ENCODE measurements at regions not wholly inside any gene's neighbourhood (a gene's known extent, or its start where the extent isn't known, plus 50 kb on each side); places are given as distances from the start of the nearest gene placed in this dataset.

- H3K9me3 ChIP-seq (ENCODE audit: control extremely low read depth in 1 of 3, control insufficient read depth in 2 of 3, insufficient read depth in 1 of 3, low read length in 2 of 3), result peaks cover 0 to 7% (median 2%) of the 10 kb centered on the region in 3 donors
- Mint-ChIP-seq H3K4me3 (no peak overlapping the region), H3K9me3 (ENCODE audit: insufficient read depth) (no peaks in the 10 kb centered on the region), H3K27ac (no peak overlapping the region), H3K27me3 (peaks cover 13% of the 10 kb centered on the region), H3K4me1 (no peaks in the 10 kb centered on the region)
- H3K27ac ChIP-seq (ENCODE audit: low read length in 2 of 2), result no peak overlapping the region
- H3K9ac ChIP-seq (ENCODE audit: low read length), result no peak overlapping the region
- DNase-seq (no peak), ATAC-seq (ENCODE audit: low read depth) (no peak)
- H3K4me2 ChIP-seq (replicated peaks; ENCODE audit: low read depth, low read length, poor library complexity, severe bottlenecking), result no peak overlapping the region
- H3K79me2 ChIP-seq (ENCODE audit: control insufficient read depth, insufficient read depth, low read length), result no peaks in the 10 kb centered on the region
- no peaks in the 10 kb centered on the region for H3K27me3 ChIP-seq (replicated peaks in 1 of 4; ENCODE audit: control extremely low read depth in 1 of 4, control insufficient read depth in 3 of 4, insufficient read depth in 4 of 4, low read length in 3 of 4)
- intact Hi-C loops (cut with micrococcal nuclease), result no loop called here
- H3K4me1 ChIP-seq (ENCODE audit: control insufficient read depth in 2 of 2, insufficient read depth in 2 of 2, low read length in 2 of 2), result no peaks in the 10 kb centered on the region
- no CpG with 5 or more reads among the region's 1 CpG for WGBS (ENCODE audit: insufficient coverage)
- ChIA-PET POLR2A (no interaction called here), CTCF (no interaction called here)
- H2AFZ ChIP-seq (ENCODE audit: insufficient read depth, low read depth, low read length, poor library complexity, severe bottlenecking), result no peak overlapping the region
- no peaks in the 10 kb centered on the region for H3K36me3 ChIP-seq (replicated peaks in 1 of 2; ENCODE audit: control extremely low read depth in 1 of 2, control insufficient read depth in 1 of 2, extremely low read depth in 1 of 2, insufficient read depth in 2 of 2, low read length in 1 of 2)
- no peak for TF ChIP-seq CTCF (IDR thresholded peaks at IDR 0.05)
- TF ChIP-seq EZH2 (IDR thresholded peaks at IDR 0.05; ENCODE audit: borderline replicate concordance, insufficient read depth, low read depth, low read length, poor library complexity, severe bottlenecking), result no peak
- no peak overlapping the region for H3K4me3 ChIP-seq (ENCODE audit: control extremely low read depth in 1 of 5, extremely low read depth in 1 of 5, insufficient read depth in 1 of 5, low read depth in 2 of 5, low read length in 4 of 5)
- no peaks in the 10 kb centered on the region for H4K20me1 ChIP-seq (ENCODE audit: control insufficient read depth, insufficient read depth, low read length, poor library complexity, severe bottlenecking)
These were observed 243.6 kb upstream of the RHOBTB1 start for GRCh38 chr10:61187601-61188000.

- ATAC-seq (ENCODE audit: low read depth) (no peak), DNase-seq (no peak)
- POLR2A ChIA-PET, result no interaction called here
- TF ChIP-seq CTCF (IDR thresholded peaks at IDR 0.05), result no peak
- TF ChIP-seq EZH2 (IDR thresholded peaks at IDR 0.05; ENCODE audit: borderline replicate concordance, insufficient read depth, low read depth, low read length, poor library complexity, severe bottlenecking), result no peak
- no peaks in the 10 kb centered on the region for H3K27me3 ChIP-seq (replicated peaks in 1 of 4; ENCODE audit: control extremely low read depth in 1 of 4, control insufficient read depth in 3 of 4, insufficient read depth in 4 of 4, low read length in 3 of 4)
- WGBS (ENCODE audit: insufficient coverage), result 95% methylated on average over 6 of the region's 8 CpGs
- H3K9ac ChIP-seq (ENCODE audit: low read length), result no peak overlapping the region
- H3K4me3 ChIP-seq (ENCODE audit: control extremely low read depth in 1 of 5, extremely low read depth in 1 of 5, insufficient read depth in 1 of 5, low read depth in 2 of 5, low read length in 4 of 5), result no peak overlapping the region
- intact Hi-C loops (cut with micrococcal nuclease), result no loop called here
- Mint-ChIP-seq H3K4me1 (no peaks in the 10 kb centered on the region), H3K27me3 (peaks cover 12% of the 10 kb centered on the region), H3K4me3 (no peak overlapping the region), H3K27ac (no peak overlapping the region), H3K9me3 (ENCODE audit: insufficient read depth) (no peaks in the 10 kb centered on the region)
- no peaks in the 10 kb centered on the region for H3K36me3 ChIP-seq (replicated peaks in 1 of 2; ENCODE audit: control extremely low read depth in 1 of 2, control insufficient read depth in 1 of 2, extremely low read depth in 1 of 2, insufficient read depth in 2 of 2, low read length in 1 of 2)
- no peak overlapping the region for H2AFZ ChIP-seq (ENCODE audit: insufficient read depth, low read depth, low read length, poor library complexity, severe bottlenecking)
- H3K27ac ChIP-seq (ENCODE audit: low read length in 2 of 2), result no peak overlapping the region
- CTCF ChIA-PET, result no interaction called here
- no peaks in the 10 kb centered on the region for H3K79me2 ChIP-seq (ENCODE audit: control insufficient read depth, insufficient read depth, low read length)
- no peaks in the 10 kb centered on the region for H4K20me1 ChIP-seq (ENCODE audit: control insufficient read depth, insufficient read depth, low read length, poor library complexity, severe bottlenecking)
- H3K9me3 ChIP-seq (ENCODE audit: control extremely low read depth in 1 of 3, control insufficient read depth in 2 of 3, insufficient read depth in 1 of 3, low read length in 2 of 3), result no peaks in the 10 kb centered on the region
- H3K4me1 ChIP-seq (ENCODE audit: control insufficient read depth in 2 of 2, insufficient read depth in 2 of 2, low read length in 2 of 2), result no peaks in the 10 kb centered on the region
- no peak overlapping the region for H3K4me2 ChIP-seq (replicated peaks; ENCODE audit: low read depth, low read length, poor library complexity, severe bottlenecking)
These were observed 242.4 kb upstream of the RHOBTB1 start for GRCh38 chr10:61186408-61186807.

All from B cell (primary cell).